Stimulated activated CD8-positive, alpha-beta memory T cell treated with anti-CD3 and anti-CD28 coated beads, Interleukin-12 subunit alpha, Interleukin-12 subunit beta, amount 100 ng/mL, for 1 hour (primary cell): ENCODE measurements at regions not wholly inside any gene's neighbourhood (a gene's known extent, or its start where the extent isn't known, plus 50 kb on each side); places are given as distances from the start of the nearest gene placed in this dataset.
"Not testable (repeated sequence)": the region's sequence is repeated elsewhere in the genome, so short reads cannot be mapped to it uniquely, and the experiment has no call there.

ENCODE experiments used
- DNase-seq: peaks from one replicate; pipeline ENCODE4 v3.0.0-alpha.2; 2020; ENCODE audit warnings: low read depth

- no peak for DNase-seq
Measured at GRCh38 chr6:163874784-163875183, 460.3 kb downstream of the QKI start.

DNA sequence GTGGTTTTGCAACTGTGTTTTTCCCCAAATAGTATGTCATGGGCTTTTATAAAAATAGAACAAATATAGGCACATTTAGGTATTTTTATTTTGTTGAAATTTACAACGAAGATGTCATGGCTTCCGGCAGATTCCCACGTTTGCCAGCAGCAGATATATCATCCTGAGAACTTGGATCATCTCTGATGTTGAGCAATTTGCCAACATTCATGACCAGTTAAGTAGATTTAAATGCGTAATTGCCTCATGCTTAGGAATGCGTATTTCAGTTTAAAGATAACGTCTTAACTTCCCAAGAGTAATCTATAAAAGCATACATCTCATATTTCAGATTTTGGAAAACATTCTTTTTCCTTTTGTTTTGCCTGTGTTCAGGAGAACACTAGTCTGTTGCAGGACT is 457.8 kb downstream of the QKI start:
- DNase-seq, result no peak

GRCh38 chr6:163871616-163872015 is 457.1 kb downstream of the QKI start:
- no peak for DNase-seq

DNA sequence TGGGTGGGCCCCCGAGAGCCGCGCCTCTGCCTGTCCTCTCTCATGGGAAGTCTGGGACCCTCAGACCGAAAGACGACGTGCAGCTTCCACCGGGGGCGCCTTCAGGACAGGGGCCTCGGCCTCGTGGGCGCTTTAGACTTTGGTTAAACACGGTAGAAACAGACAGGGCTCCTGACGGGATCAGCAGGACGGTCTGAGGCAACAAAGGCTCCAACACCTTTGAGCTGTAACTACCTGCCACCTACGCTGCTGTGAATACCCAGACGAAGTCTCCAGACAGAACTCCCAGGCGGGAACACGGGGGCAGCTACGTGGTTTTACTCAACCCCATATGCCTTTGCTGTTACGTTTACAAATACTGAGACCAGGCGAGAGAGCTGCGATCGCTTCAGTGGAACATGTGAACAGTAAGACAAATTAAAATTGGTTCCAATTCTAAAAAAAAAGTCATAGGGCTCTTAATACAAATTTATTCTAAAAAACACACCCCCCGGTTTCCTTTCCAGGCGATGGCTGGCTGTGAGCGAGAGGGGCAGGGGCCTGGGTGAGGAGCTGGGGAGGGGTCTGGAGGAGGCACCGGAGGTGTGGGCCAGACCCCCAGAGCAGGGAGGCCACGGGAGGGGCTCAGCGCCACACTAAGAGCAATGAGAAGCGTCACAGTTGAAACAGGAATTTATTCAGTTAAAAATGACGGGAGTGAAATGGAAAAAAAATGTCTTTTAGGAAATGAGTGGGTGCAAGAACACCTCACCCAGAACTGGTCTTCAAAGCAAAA is 453.2 kb downstream of the QKI start:
- no peak for DNase-seq

DNA sequence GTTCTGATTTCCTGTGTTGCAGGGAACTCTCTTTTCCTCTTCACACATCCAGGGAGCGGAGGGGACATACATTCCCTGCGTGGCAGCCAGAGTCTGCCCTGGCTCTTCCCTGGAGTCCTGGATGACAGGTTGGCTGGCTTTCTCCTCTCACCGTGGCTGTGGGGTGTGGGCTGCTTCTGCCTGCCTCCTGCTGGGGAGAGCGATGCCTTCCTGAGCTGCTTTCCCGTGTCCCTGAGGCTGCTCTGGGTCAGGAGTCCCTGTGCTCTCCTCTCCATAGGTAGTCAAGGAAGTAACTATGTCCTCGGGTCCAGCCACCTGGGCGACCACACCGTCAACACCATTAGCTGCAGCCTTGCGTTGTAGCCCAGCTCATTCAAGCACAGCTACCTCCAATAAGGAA is 451.7 kb downstream of the QKI start:
- no peak for DNase-seq

GRCh38 chr6:163863565-163863964 is 449.0 kb downstream of the QKI start:
- no peak for DNase-seq

DNA sequence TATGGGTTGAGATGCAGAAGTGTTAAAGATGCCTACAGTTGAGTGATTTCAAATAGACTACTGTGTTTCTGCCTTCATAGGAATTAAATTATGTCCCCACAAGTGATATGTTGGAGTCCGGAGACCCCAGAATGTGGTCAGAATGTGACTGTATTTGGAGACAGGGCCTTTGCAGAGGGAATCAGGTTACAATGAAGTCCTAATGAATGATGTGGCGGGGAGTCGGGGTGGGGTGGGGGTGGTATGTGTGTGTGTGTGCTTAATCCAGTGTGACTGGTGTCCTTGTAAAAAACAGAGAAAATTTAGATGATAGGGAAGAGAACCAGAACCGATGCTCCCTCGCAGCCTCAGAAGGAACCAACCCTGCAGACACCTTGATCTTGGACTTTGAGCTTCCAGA is 448.2 kb downstream of the QKI start:
- DNase-seq, result no peak

GRCh38 chr6:163861627-163862026 is 447.1 kb downstream of the QKI start:
- DNase-seq, result no peak

GRCh38 chr6:163860287-163861081 is 446.0 kb downstream of the QKI start:
- DNase-seq, result no peak

DNA sequence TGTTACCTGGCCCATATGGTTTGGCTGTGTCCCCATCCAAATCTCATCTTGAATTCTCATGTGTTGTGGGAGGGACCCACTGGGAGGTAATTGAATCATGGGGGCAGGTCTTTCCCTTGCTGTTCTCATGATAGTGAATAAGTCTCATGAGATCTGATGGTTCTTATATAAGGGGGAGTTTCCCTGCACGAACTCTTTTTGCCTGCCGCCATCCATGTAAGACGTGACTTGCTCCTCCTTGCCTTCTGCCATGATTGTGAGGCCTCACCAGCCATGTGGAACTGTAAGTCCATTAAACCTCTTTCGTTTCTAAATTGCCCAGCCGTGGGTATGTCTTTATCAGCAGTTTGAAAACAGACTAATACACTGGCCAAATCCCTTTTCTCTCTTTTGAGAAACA is 444.4 kb downstream of the QKI start:
- DNase-seq, result not testable (repeated sequence)

DNA sequence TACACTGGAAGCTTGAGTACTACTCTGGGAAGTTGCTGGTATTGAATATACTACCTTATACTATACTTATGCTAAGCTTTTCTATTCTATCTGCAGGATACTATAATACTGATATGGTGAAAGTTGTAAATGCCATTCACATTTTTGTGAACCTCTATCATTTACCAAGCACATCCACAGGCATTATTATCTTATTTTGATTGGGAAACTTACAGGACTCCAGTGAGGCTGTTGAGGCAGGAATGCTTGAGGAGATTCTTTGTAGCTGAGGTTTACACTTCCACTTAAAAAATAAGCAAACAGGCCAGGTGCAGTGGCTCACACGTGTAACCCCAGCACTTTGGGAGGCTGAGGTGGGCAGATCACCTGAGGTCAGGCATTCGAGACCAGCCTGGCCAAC is 442.9 kb downstream of the QKI start:
- DNase-seq, result no peak

GRCh38 chr6:163850874-163851273 is 436.4 kb downstream of the QKI start:
- no peak for DNase-seq

GRCh38 chr6:163844761-163845160 is 430.2 kb downstream of the QKI start:
- no peak for DNase-seq

- DNase-seq, result no peak
Measured at GRCh38 chr6:163844357-163844756, 429.8 kb downstream of the QKI start.

DNA sequence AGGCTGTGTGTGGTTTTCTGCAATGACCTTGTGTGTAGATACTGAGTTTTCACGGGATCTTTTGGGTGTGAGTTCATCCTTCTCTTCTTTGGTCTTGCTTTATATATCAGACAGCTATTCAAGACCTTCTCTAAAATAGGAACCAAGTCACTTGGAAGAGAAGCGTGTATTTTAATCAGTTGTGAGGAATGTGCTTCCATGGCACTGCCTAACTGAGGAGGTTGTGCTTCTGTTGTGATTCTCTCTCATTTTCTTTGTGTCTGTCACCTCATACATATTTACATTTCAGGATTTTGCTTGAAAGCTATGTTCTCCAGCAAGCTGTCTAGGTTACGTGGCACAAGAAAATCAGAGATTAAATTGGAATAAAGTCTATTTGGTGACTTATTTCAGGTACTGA is 428.7 kb downstream of the QKI start:
- no peak for DNase-seq

DNA sequence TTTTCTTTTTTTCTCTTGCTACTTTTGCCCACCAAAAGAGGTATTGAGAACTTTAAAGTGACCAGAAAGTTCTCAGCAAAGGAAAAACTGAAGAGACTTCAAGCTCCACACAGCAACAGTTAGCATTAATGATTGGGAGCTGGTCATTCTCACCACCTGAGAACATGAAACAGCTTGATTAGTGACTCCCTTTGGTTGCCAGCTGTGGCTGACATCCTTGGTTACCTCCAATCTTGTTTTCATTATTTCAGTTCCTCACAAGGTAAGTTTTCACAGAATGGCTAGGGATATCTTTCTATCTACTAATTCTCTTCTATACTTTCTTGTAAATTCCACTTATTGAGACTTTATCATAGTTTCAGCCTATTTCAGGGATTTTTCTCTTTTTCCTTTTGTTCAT is 427.9 kb downstream of the QKI start:
- DNase-seq, result no peak

- DNase-seq, result no peak
Measured at GRCh38 chr6:163841733-163842132, 427.2 kb downstream of the QKI start.

- no peak for DNase-seq
Measured at GRCh38 chr6:163841326-163841725, 426.8 kb downstream of the QKI start.

DNA sequence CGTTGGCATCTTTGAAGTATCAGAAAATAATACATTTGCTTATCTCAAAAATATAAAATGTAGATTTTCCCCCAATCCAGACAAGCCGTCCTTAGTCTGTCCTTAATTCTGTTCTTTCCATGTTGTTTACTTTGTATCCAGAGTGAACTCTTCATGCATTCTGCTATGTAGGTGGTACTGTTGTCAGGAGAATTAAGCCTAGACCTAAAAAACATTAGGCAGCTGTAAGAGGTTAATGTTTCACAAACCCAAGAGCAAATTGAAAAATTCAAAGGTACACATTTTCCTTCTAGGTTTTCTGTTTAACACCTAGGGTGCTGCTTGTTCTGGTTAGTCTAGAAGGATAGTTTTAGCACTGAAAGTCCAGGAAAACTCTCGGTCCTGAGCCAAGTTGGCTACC is 426.4 kb downstream of the QKI start:
- no peak for DNase-seq

GRCh38 chr6:163839296-163839695 is 424.8 kb downstream of the QKI start:
- no peak for DNase-seq

DNA sequence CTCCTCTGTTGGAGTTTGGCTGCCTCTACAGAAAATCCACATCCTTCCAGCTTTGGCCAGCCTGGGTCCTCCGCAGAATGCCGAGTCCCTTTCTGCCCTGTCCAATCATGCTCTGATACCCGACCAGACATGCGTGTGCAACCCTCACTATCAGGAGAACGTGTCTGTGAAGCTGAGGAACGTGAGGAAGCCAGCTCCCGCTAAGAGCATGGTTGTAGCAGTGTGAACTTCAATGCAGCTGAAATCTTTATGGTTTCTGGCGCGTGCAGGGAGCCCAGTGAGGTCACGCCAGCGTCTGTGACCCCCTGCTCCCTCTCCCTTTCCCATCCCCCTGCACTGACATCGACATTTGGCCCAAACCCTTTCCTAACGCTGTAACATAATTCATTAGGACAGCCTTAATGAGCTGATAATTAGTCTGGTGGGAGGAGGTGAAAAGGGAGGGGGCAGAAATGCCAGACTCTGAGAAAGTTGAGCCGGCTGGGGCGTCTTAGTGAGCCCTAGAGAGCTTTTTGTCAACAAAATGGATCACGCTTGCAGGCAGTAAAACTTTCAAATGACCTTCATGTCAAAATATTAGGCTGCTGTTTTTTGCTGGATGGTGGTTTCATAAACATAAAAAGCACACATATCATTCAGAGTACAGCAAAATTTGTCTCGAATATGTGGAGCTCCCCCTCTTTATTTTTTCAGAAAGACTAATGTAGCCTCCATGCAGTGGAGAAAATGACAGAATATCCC is 423.3 kb downstream of the QKI start:
- DNase-seq, result no peak

DNA sequence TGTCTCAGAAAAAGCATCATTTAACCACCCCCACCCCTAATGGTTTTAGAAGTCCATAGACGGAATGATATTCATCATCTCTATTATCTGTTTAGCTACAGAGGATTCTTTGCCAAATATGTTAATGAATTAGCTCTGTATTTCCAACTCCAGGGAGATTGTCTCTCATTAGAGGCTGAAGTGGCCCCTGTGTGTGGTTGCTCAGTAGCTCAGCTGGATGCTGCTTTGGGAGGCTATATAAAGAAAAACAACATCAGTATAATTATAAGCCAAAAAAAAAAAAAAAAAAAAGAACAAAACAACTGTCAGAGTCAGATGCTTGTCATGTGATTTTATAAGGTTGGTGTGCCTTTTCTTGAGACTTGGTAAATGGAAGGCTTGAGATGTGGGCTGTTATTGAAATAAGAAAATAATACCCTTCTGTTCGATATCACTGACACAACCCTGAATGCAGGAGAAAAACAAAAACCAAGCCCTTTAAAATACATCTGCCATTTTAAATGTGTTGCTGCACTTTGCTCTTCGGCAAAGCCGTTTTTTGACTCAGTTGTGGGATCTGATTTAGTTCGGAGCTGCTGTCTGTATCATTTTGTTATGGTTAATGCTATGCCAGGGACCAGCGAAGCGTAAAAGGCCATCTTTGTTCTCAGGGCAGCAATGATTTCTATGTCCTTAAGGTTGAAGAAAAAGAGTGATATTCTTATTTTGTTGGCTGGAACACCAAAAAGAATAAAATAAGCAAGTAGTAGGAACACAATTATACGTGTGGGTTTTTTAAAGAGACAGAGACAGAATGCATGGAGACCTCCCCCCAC is 422.6 kb downstream of the QKI start:
- no peak for DNase-seq
